Neuronal stem cell (in vitro differentiated cells): ENCODE measurements at regions not wholly inside any gene's neighbourhood (a gene's known extent, or its start where the extent isn't known, plus 50 kb on each side); places are given as distances from the start of the nearest gene placed in this dataset.

Experiments used
- DNase-seq: peaks from one replicate; pipeline ENCODE4 v3.0.0-alpha.2; 2013; ENCODE audit warnings: low spot score
- H2AFZ ChIP-seq: one replicate; pipeline ENCODE4 v1.6.1; 2013; ENCODE audit warnings: mild to moderate bottlenecking, low read length, inconsistent platforms
- H2AK5ac ChIP-seq: 2 replicates; pipeline ENCODE4 v1.6.1; 2013; ENCODE audit warnings: low read depth, mild to moderate bottlenecking, inconsistent platforms, low read length, moderate library complexity, mixed read lengths
- H2BK120ac ChIP-seq: 2 replicates; pipeline ENCODE4 v1.6.1; 2013; ENCODE audit warnings: low read depth, mild to moderate bottlenecking, inconsistent platforms, low read length, moderate library complexity, mixed read lengths
- H2BK12ac ChIP-seq: one replicate; pipeline ENCODE4 v1.6.1; 2013; ENCODE audit warnings: low read length, inconsistent platforms
- H2BK15ac ChIP-seq: 2 replicates; pipeline ENCODE4 v1.6.1; 2013; ENCODE audit warnings: mild to moderate bottlenecking, low read length, inconsistent platforms, mixed read lengths
- H2BK5ac ChIP-seq: one replicate; pipeline ENCODE4 v1.6.1; 2013; ENCODE audit warnings: inconsistent platforms, mild to moderate bottlenecking, low read length, moderate library complexity
- H3K14ac ChIP-seq: one replicate; pipeline ENCODE4 v1.6.1; 2013; ENCODE audit warnings: low read length, inconsistent platforms
- H3K18ac ChIP-seq: 2 replicates; pipeline ENCODE4 v1.6.1; 2013; ENCODE audit warnings: low read length, inconsistent platforms
- H3K23ac ChIP-seq: 2 replicates; pipeline ENCODE4 v1.6.1; 2013; ENCODE audit warnings: low read depth, mild to moderate bottlenecking, mixed read lengths, low read length, inconsistent platforms; ENCODE audit not compliant: poor library complexity
- H3K27ac ChIP-seq: replicated peaks from 3 replicates; pipeline ENCODE4 v1.5.1; 2013; ENCODE audit warnings: low read length, inconsistent platforms
- H3K27me3 ChIP-seq, 3 experiments: 2 replicates each; pipeline ENCODE4 v1.6.1; 2013; ENCODE audit warnings: low read length in 3 of 3, mild to moderate bottlenecking in 2 of 3, inconsistent platforms in 1 of 3, low read depth in 1 of 3, mixed read lengths in 1 of 3, moderate library complexity in 1 of 3; ENCODE audit not compliant: control insufficient read depth in 3 of 3, insufficient read depth in 3 of 3
- H3K36me3 ChIP-seq, 2 donors: replicated peaks in 1 of 2; 2 replicates each; pipeline ENCODE4 v1.6.1; 2013; ENCODE audit warnings: low read length in 2 of 2; ENCODE audit not compliant: control insufficient read depth in 2 of 2, insufficient read depth in 2 of 2
- H3K4ac ChIP-seq: 2 replicates; pipeline ENCODE4 v1.6.1; 2013; ENCODE audit warnings: inconsistent platforms, mild to moderate bottlenecking, low read length, moderate library complexity
- H3K4me1 ChIP-seq, 2 donors: 1 replicate in 1 of 2; 2 replicates in 1 of 2; pipeline ENCODE4 v1.6.1; 2013; ENCODE audit warnings: low read length in 2 of 2, low read depth in 1 of 2; ENCODE audit not compliant: control insufficient read depth in 2 of 2, insufficient read depth in 1 of 2
- H3K4me2 ChIP-seq: one replicate; pipeline ENCODE4 v1.6.1; 2013; ENCODE audit warnings: mild to moderate bottlenecking, low read length, inconsistent platforms; ENCODE audit not compliant: insufficient read depth, poor library complexity, severe bottlenecking
- H3K4me3 ChIP-seq, 2 donors: 2 replicates each; pipeline ENCODE4 v1.5.1; 2013; ENCODE audit warnings: low read length in 2 of 2, mild to moderate bottlenecking in 2 of 2, inconsistent platforms in 1 of 2, moderate library complexity in 1 of 2
- H3K79me1 ChIP-seq: one replicate; pipeline ENCODE4 v1.6.1; 2013; ENCODE audit warnings: low read depth, mild to moderate bottlenecking, inconsistent platforms, low read length, moderate library complexity
- H3K9ac ChIP-seq: one replicate; pipeline ENCODE4 v1.6.1; 2013; ENCODE audit warnings: mild to moderate bottlenecking, low read depth, low read length, inconsistent platforms; ENCODE audit not compliant: poor library complexity
- H3K9me3 ChIP-seq, 2 donors: replicated peaks in 1 of 2; 2 replicates each; pipeline versions ENCODE3 to v1.6.1; 2013; ENCODE audit warnings: low read length in 2 of 2, mild to moderate bottlenecking in 2 of 2, inconsistent platforms in 1 of 2, low read depth in 1 of 2, mixed read lengths in 1 of 2, moderate library complexity in 1 of 2; ENCODE audit not compliant: control insufficient read depth in 2 of 2, insufficient read depth in 1 of 2
- H4K8ac ChIP-seq: one replicate; pipeline ENCODE4 v1.6.1; 2013; ENCODE audit warnings: low read depth, mild to moderate bottlenecking, inconsistent platforms, low read length, moderate library complexity
- H4K91ac ChIP-seq: one replicate; pipeline ENCODE4 v1.6.1; 2013; ENCODE audit warnings: low read length, low read depth, mild to moderate bottlenecking, inconsistent platforms; ENCODE audit not compliant: poor library complexity
- WGBS, 2 donors: extraction: QIAGEN DNeasy Blood & Tissue Kit; methylation state at CpG; one replicate each; pipeline ENCODE4 v1.1.7; 2013; ENCODE audit warnings: missing lambda C conversion rate in 2 of 2, mixed read lengths in 1 of 2; ENCODE audit not compliant: insufficient read length in 2 of 2, insufficient replicate concordance in 1 of 2; ENCODE audit errors: extremely low coverage in 2 of 2; 5-methylcytosine and 5-hydroxymethylcytosine counted together

DNA sequence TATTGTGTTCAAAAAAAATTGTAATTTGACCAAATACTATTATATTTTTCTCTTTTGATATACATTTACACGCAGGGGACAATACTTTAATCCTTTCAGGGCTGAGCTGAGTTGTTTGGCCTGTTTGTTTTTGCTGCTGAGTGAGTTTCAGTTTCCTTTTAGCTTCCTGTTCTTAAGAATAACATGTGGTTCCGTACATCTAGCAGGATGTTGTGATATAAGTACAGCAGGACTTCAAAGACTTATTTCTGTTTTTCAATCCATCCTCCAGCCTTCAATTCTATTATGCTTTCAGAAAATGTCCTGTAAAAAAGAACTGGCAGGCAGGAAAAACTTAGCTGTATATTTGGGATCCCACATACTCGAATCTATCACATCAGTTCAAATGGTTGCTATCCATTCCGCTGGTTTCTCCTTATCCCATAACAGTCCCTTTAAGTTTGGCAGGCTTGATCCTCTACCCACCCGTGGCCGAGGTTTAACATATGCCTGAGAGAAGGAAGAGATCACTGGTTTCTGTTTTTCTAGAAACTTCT lies 1037.3 kb upstream of the ACO1 start:
- H3K9me3 ChIP-seq: no peaks in the 10 kb centered on the region
- H3K14ac ChIP-seq: no peak overlapping the region
- no peaks in the 10 kb centered on the region for H3K4me1 ChIP-seq
- no peak overlapping the region for H3K23ac ChIP-seq
- no peaks in the 10 kb centered on the region for H3K27me3 ChIP-seq
- no peak overlapping the region for H3K4me2 ChIP-seq
- H2AFZ ChIP-seq: peak overlapping the region; percentile 56
- H2BK120ac ChIP-seq: no peak overlapping the region
- DNase-seq: no peak
- no peak overlapping the region for H3K4ac ChIP-seq
- H3K36me3 ChIP-seq: no peaks in the 10 kb centered on the region
- H2BK12ac ChIP-seq: no peak overlapping the region
- no CpG with 5 or more reads among the region's 6 CpGs for WGBS, 2 donors
- no peak overlapping the region for H2AK5ac ChIP-seq
- no peak overlapping the region for H2BK5ac ChIP-seq
- no peak overlapping the region for H4K91ac ChIP-seq
- H4K8ac ChIP-seq: no peak overlapping the region
- H3K79me1 ChIP-seq: no peaks in the 10 kb centered on the region
- no peak overlapping the region for H3K18ac ChIP-seq
- no peak overlapping the region for H2BK15ac ChIP-seq
- H3K9ac ChIP-seq: no peak overlapping the region
- no peak overlapping the region for H3K4me3 ChIP-seq
- H3K27ac ChIP-seq: no peak overlapping the region

DNA sequence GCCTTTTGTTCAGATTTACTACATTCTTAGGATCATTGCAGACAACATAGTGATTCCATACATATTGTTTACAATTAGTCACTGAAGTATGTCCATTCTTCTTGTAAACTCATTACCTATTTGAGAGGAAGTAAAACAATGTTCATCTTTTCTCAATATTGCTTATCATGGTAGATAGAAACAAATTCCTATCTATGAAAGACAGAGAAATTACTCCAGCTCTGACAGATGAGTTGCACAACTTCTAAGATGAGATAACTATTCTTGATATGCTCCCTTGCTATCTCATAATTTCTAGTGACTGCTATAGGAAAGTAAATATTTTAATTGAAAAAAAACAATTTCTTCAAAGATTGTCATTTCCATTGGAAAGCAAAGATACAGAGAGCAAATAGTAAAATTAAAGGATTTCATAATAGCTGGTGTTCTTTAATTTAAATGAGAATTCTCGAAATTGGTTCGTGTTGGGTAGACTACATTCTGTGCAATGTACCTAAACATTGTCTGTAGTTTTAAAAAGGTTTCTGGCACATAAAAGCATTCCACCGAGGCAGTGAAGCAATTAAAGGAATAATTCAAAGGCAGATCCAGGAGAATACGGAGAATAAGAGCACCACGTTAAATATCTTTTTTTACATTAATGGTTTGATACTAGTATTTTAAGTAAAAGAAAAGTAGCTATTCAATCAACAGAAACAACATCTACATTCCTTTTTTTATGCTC lies 1029.1 kb upstream of the ACO1 start:
- Histone ChIP-seq H3K14ac (no peak overlapping the region), H3K4me1 (peaks cover 0 to 2% of the 10 kb centered on the region in 2 donors), H3K4me2 (no peak overlapping the region), H3K18ac (no peak overlapping the region), H2AK5ac (no peak overlapping the region), H3K9ac (no peak overlapping the region), H3K27me3 (no peaks in the 10 kb centered on the region), H2AFZ (no peak overlapping the region), H4K8ac (no peak overlapping the region), H3K36me3 (no peaks in the 10 kb centered on the region), H2BK5ac (no peak overlapping the region), H3K4me3 (no peak overlapping the region), H3K23ac (no peak overlapping the region), H4K91ac (no peak overlapping the region), H3K4ac (no peak overlapping the region), H2BK120ac (no peak overlapping the region), H2BK15ac (no peak overlapping the region), H3K9me3 (no peaks in the 10 kb centered on the region), H2BK12ac (no peak overlapping the region), H3K79me1 (no peaks in the 10 kb centered on the region), H3K27ac (no peak overlapping the region)
- WGBS, 2 donors: no CpG with 5 or more reads among the region's 5 CpGs
- DNase-seq: no peak

DNA sequence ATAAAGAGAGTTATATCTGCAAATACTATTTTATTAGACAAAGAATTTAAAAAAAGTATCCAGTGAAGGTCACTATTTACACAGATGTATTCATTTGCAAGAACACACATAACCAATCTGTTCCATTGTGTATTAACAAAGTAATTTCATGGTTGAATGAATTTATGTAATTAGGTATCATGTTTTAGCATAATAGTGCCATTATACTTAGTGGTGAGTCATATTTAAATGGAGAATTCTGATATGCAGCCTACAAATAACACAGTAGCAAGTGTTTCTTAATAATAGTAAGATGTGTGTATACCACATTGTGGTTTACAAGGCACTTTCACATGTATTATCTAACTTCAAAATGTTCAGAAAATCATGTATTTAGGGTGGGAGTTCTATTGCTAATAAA lies 1028.5 kb upstream of the ACO1 start:
- H3K27me3 ChIP-seq: no peaks in the 10 kb centered on the region
- peaks cover 0 to 2% of the 10 kb centered on the region in 2 donors for H3K4me1 ChIP-seq
- no peak overlapping the region for H2AFZ ChIP-seq
- no peak overlapping the region for H3K4ac ChIP-seq
- H3K4me2 ChIP-seq: no peak overlapping the region
- H3K23ac ChIP-seq: no peak overlapping the region
- no peak overlapping the region for H3K4me3 ChIP-seq
- DNase-seq: no peak
- H4K8ac ChIP-seq: no peak overlapping the region
- H2AK5ac ChIP-seq: no peak overlapping the region
- no peak overlapping the region for H2BK5ac ChIP-seq
- no peak overlapping the region for H2BK15ac ChIP-seq
- no peak overlapping the region for H3K9ac ChIP-seq
- no peaks in the 10 kb centered on the region for H3K9me3 ChIP-seq
- H3K36me3 ChIP-seq: no peaks in the 10 kb centered on the region
- no peak overlapping the region for H4K91ac ChIP-seq
- H3K14ac ChIP-seq: no peak overlapping the region
- no peak overlapping the region for H3K27ac ChIP-seq
- no peak overlapping the region for H2BK12ac ChIP-seq
- H3K18ac ChIP-seq: no peak overlapping the region
- no peaks in the 10 kb centered on the region for H3K79me1 ChIP-seq
- H2BK120ac ChIP-seq: no peak overlapping the region

DNA sequence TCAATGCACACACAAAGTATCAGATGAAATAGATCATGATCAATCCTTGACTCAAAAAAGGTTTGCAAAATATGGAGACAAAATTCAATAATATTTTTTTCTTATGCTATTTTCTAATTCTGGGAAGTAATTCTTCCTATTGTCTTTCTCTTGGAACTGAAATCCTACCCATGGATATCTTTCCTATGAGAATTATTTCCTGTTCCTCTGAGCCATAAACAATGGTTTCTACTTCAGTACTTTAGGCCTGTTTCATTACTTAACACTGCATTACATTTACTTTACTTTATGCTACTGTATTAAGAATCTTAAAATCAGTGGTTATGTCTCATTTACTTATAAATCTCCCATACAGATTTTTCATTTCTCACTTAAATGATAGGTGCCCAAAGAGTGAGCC lies 1025.4 kb upstream of the ACO1 start:
- no peak overlapping the region for H2AFZ ChIP-seq
- no peak overlapping the region for H4K8ac ChIP-seq
- H3K79me1 ChIP-seq: no peaks in the 10 kb centered on the region
- H3K4me2 ChIP-seq: no peak overlapping the region
- H2AK5ac ChIP-seq: no peak overlapping the region
- no peak overlapping the region for H2BK12ac ChIP-seq
- no peak overlapping the region for H2BK15ac ChIP-seq
- H3K27me3 ChIP-seq: no peaks in the 10 kb centered on the region
- H3K9me3 ChIP-seq: no peaks in the 10 kb centered on the region
- no peaks in the 10 kb centered on the region for H3K36me3 ChIP-seq
- H3K4me3 ChIP-seq: no peak overlapping the region
- H3K27ac ChIP-seq: no peak overlapping the region
- no peak overlapping the region for H2BK120ac ChIP-seq
- H2BK5ac ChIP-seq: no peak overlapping the region
- H4K91ac ChIP-seq: no peak overlapping the region
- peaks cover 0 to 2% of the 10 kb centered on the region in 2 donors for H3K4me1 ChIP-seq
- H3K14ac ChIP-seq: no peak overlapping the region
- no peak overlapping the region for H3K4ac ChIP-seq
- DNase-seq: no peak
- no peak overlapping the region for H3K9ac ChIP-seq
- H3K18ac ChIP-seq: no peak overlapping the region
- H3K23ac ChIP-seq: no peak overlapping the region
